H9 (cell line): ENCODE measurements at regions not wholly inside any gene's neighbourhood (a gene's known extent, or its start where the extent isn't known, plus 50 kb on each side); places are given as distances from the start of the nearest gene placed in this dataset.

Experiments
- DNase-seq: peaks from one replicate; pipeline ENCODE4 v3.0.0-alpha.2; 2017
- H2AFZ ChIP-seq: one replicate; pipeline ENCODE4 v1.6.1; 2013; ENCODE audit warnings: mild to moderate bottlenecking, low read length, control low read depth, moderate library complexity
- H2AK5ac ChIP-seq: 2 replicates; pipeline ENCODE4 v1.6.1; 2013; ENCODE audit warnings: low read length, control low read depth, mixed read lengths; ENCODE audit not compliant: insufficient read length
- H2BK120ac ChIP-seq: one replicate; pipeline ENCODE4 v1.6.1; 2013; ENCODE audit warnings: low read depth, mild to moderate bottlenecking, low read length, control low read depth, inconsistent platforms; ENCODE audit not compliant: poor library complexity, severe bottlenecking
- H2BK12ac ChIP-seq: 2 replicates; pipeline ENCODE4 v1.6.1; 2013; ENCODE audit warnings: low read length, control low read depth, mixed read lengths, low read depth; ENCODE audit not compliant: insufficient read length
- H2BK15ac ChIP-seq: 2 replicates; pipeline ENCODE4 v1.6.1; 2013; ENCODE audit warnings: low read depth, low read length, control low read depth
- H2BK20ac ChIP-seq: one replicate; pipeline ENCODE4 v1.6.1; 2013; ENCODE audit warnings: low read depth, mild to moderate bottlenecking, low read length, control low read depth, inconsistent platforms; ENCODE audit not compliant: poor library complexity, severe bottlenecking
- H2BK5ac ChIP-seq: 2 replicates; pipeline ENCODE4 v1.6.1; 2013; ENCODE audit warnings: low read length, control low read depth, mixed read lengths; ENCODE audit not compliant: insufficient read length
- H3K14ac ChIP-seq: 2 replicates; pipeline ENCODE4 v1.6.1; 2013; ENCODE audit warnings: low read length, control low read depth; ENCODE audit not compliant: insufficient read depth
- H3K18ac ChIP-seq: 2 replicates; pipeline ENCODE4 v1.6.1; 2013; ENCODE audit warnings: low read depth, mild to moderate bottlenecking, mixed read lengths, low read length, control low read depth; ENCODE audit not compliant: insufficient read length
- H3K23ac ChIP-seq: 2 replicates; pipeline ENCODE4 v1.6.1; 2013; ENCODE audit warnings: low read length, control low read depth, mixed read lengths, low read depth; ENCODE audit not compliant: insufficient read length
- H3K23me2 ChIP-seq: 2 replicates; pipeline ENCODE4 v1.6.1; 2013; ENCODE audit warnings: low read depth, mild to moderate bottlenecking, mixed read lengths, low read length, control low read depth; ENCODE audit not compliant: insufficient read length, poor library complexity, severe bottlenecking
- H3K27ac ChIP-seq: 2 replicates; pipeline ENCODE4 v1.5.1; 2013; ENCODE audit warnings: low read length, control low read depth, mixed read lengths, low read depth; ENCODE audit not compliant: insufficient read length
- H3K27me3 ChIP-seq: 2 replicates; pipeline ENCODE4 v1.6.1; 2013; ENCODE audit warnings: low read length, control low read depth, inconsistent platforms; ENCODE audit not compliant: insufficient read depth
- H3K4ac ChIP-seq: 2 replicates; pipeline ENCODE4 v1.6.1; 2013; ENCODE audit warnings: low read depth, mild to moderate bottlenecking, control low read depth, inconsistent platforms, low read length, moderate library complexity
- H3K4me1 ChIP-seq: 2 replicates; pipeline ENCODE4 v1.6.1; 2013; ENCODE audit warnings: low read length, control low read depth, inconsistent platforms; ENCODE audit not compliant: insufficient read depth
- H3K4me2 ChIP-seq: 2 replicates; pipeline ENCODE4 v1.6.1; 2013; ENCODE audit warnings: low read length, control low read depth, mixed read lengths; ENCODE audit not compliant: insufficient read length, insufficient read depth
- H3K56ac ChIP-seq: 2 replicates; pipeline ENCODE4 v1.6.1; 2013; ENCODE audit warnings: low read depth, mild to moderate bottlenecking, mixed read lengths, low read length, control low read depth; ENCODE audit not compliant: insufficient read length
- H3K79me1 ChIP-seq: 2 replicates; pipeline ENCODE4 v1.6.1; 2013; ENCODE audit warnings: low read depth, mild to moderate bottlenecking, moderate library complexity, low read length, control low read depth, inconsistent platforms; ENCODE audit not compliant: insufficient read depth, poor library complexity, severe bottlenecking
- H3K79me2 ChIP-seq: 2 replicates; pipeline ENCODE4 v1.6.1; 2013; ENCODE audit warnings: low read length, control low read depth, inconsistent platforms; ENCODE audit not compliant: insufficient read depth
- H3K9ac ChIP-seq: 2 replicates; pipeline ENCODE4 v1.6.1; 2013; ENCODE audit warnings: low read length, control low read depth, mixed read lengths; ENCODE audit not compliant: insufficient read length; ENCODE audit errors: extremely low read depth
- H3K9me3 ChIP-seq: one replicate; pipeline ENCODE4 v1.6.1; 2013; ENCODE audit warnings: low read depth, low read length, inconsistent platforms; ENCODE audit not compliant: control insufficient read depth
- H3T11ph ChIP-seq: one replicate; pipeline ENCODE4 v1.6.1; 2013; ENCODE audit warnings: mild to moderate bottlenecking, low read length, control low read depth, inconsistent platforms
- H4K20me1 ChIP-seq: one replicate; pipeline ENCODE4 v1.6.1; 2013; ENCODE audit not compliant: control insufficient read depth, insufficient read length, insufficient read depth
- H4K5ac ChIP-seq: 2 replicates; pipeline ENCODE4 v1.6.1; 2013; ENCODE audit warnings: low read depth, mild to moderate bottlenecking, mixed read lengths, low read length, control low read depth; ENCODE audit not compliant: insufficient read length
- H4K8ac ChIP-seq: replicated peaks from 2 replicates; pipeline ENCODE4 v1.6.1; 2013; ENCODE audit warnings: low read length, control low read depth, mixed read lengths, low read depth; ENCODE audit not compliant: insufficient read length
- H4K91ac ChIP-seq: 2 replicates; pipeline ENCODE4 v1.6.1; 2013; ENCODE audit warnings: low read depth, mild to moderate bottlenecking, moderate library complexity, mixed read lengths, low read length, control low read depth; ENCODE audit not compliant: insufficient read length
- H3K27ac Mint-ChIP-seq, 3 experiments: 2 replicates in 2 of 3; 3 replicates in 1 of 3; pipeline ENCODE4 v1.8.0; 2020 to 2021; ENCODE audit warnings: mixed read lengths in 3 of 3, mild to moderate bottlenecking in 1 of 3, moderate library complexity in 1 of 3
- H3K27me3 Mint-ChIP-seq: 2 replicates; pipeline ENCODE4 v1.8.0; 2021; ENCODE audit warnings: low read depth, mild to moderate bottlenecking, moderate library complexity, mixed read lengths
- H3K36me3 Mint-ChIP-seq, 3 experiments: 2 replicates in 2 of 3; 3 replicates in 1 of 3; pipeline ENCODE4 v1.8.0; 2020 to 2021; ENCODE audit warnings: low read depth in 3 of 3, mixed read lengths in 3 of 3; ENCODE audit not compliant: insufficient read depth in 1 of 3
- H3K4me1 Mint-ChIP-seq, 2 experiments: 2 replicates each; pipeline ENCODE4 v1.8.0; 2020; ENCODE audit warnings: mixed read lengths in 2 of 2
- H3K4me3 Mint-ChIP-seq, 2 experiments: 2 replicates in 1 of 2; 3 replicates in 1 of 2; pipeline ENCODE4 v1.8.0; 2020 to 2021; ENCODE audit warnings: mild to moderate bottlenecking in 2 of 2, mixed read lengths in 2 of 2, moderate library complexity in 1 of 2
- H3K9me3 Mint-ChIP-seq, 2 experiments: 2 replicates in 1 of 2; 3 replicates in 1 of 2; pipeline ENCODE4 v1.8.0; 2020; ENCODE audit warnings: mild to moderate bottlenecking in 2 of 2, mixed read lengths in 2 of 2, moderate library complexity in 1 of 2
- WGBS: extraction: QIAGEN DNeasy Blood & Tissue Kit; methylation state at CpG from one replicate; pipeline ENCODE4 v1.1.7; 2013; ENCODE audit warnings: missing lambda C conversion rate, low lambda C conversion rate, mixed read lengths; ENCODE audit not compliant: insufficient read length; ENCODE audit errors: extremely low coverage; 5-methylcytosine and 5-hydroxymethylcytosine counted together
- TF ChIP-seq, protein P1 (sequence below): fragments of 200-600 bp; sonication (generic); conservative IDR thresholded peaks from 3 replicates; pipeline ENCODE4 v1.8.0; 2021; ENCODE audit warnings: antibody characterized with exemption, mild to moderate bottlenecking

DNA sequence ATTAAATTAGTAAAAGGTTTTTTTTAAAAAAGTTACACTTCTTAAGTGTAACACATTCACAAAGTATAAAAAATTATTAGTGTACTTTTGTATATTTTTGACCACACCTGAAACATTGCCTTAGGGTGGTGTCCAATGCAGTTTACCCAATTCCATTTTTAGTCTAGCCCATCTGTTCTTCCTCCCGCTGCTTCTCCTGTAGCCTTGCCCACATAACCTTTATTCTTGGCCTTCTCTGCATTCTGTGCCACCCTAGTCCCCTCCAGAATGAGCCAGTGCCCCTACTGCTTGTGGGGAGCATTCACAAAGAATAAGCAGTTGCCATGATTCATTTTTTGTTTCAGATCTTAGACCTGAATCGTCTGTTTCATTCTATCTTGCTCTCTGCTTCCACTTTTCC lies 78.4 kb upstream of the MYT1L start:
- H3K36me3 Mint-ChIP-seq: peaks cover 0 to 3% (median 0%) of the 10 kb centered on the region in 3 experiments; a peak in 1 of 7 replicates
- Histone ChIP-seq H2BK5ac (no peak overlapping the region), H2AFZ (no peak overlapping the region), H3K9me3 (no peaks in the 10 kb centered on the region), H3K4ac (no peak overlapping the region), H4K91ac (no peak overlapping the region), H4K20me1 (no peaks in the 10 kb centered on the region), H3T11ph (no peak overlapping the region), H2BK15ac (no peak overlapping the region), H3K14ac (no peak overlapping the region), H3K79me2 (no peaks in the 10 kb centered on the region), H3K27me3 (no peaks in the 10 kb centered on the region), H3K4me1 (no peaks in the 10 kb centered on the region), H3K23me2 (no peaks in the 10 kb centered on the region), H4K8ac (no peak overlapping the region), H3K23ac (no peak overlapping the region), H2BK12ac (no peak overlapping the region), H3K27ac (no peak overlapping the region), H3K4me2 (no peak overlapping the region), H3K9ac (no peak overlapping the region), H2BK20ac (no peak overlapping the region), H4K5ac (no peak overlapping the region), H3K56ac (no peak overlapping the region), H2BK120ac (no peak overlapping the region), H2AK5ac (no peak overlapping the region), H3K18ac (no peak overlapping the region), H3K79me1 (no peaks in the 10 kb centered on the region)
- H3K27me3 Mint-ChIP-seq: no peaks in the 10 kb centered on the region
- H3K9me3 Mint-ChIP-seq: peaks cover 5 to 7% of the 10 kb centered on the region in 2 experiments; a peak in 3 of 5 replicates
- H3K4me1 Mint-ChIP-seq: no peaks in the 10 kb centered on the region
- no peak overlapping the region for H3K4me3 Mint-ChIP-seq
- TF ChIP-seq, protein P1, sequence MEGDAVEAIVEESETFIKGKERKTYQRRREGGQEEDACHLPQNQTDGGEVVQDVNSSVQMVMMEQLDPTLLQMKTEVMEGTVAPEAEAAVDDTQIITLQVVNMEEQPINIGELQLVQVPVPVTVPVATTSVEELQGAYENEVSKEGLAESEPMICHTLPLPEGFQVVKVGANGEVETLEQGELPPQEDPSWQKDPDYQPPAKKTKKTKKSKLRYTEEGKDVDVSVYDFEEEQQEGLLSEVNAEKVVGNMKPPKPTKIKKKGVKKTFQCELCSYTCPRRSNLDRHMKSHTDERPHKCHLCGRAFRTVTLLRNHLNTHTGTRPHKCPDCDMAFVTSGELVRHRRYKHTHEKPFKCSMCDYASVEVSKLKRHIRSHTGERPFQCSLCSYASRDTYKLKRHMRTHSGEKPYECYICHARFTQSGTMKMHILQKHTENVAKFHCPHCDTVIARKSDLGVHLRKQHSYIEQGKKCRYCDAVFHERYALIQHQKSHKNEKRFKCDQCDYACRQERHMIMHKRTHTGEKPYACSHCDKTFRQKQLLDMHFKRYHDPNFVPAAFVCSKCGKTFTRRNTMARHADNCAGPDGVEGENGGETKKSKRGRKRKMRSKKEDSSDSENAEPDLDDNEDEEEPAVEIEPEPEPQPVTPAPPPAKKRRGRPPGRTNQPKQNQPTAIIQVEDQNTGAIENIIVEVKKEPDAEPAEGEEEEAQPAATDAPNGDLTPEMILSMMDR: no peak
- no CpG with 5 or more reads among the region's 2 CpGs for WGBS
- H3K27ac Mint-ChIP-seq: no peak overlapping the region
- DNase-seq: no peak
